ENCODE measurements at regions not wholly inside any gene's neighbourhood (a gene's known extent, or its start where the extent isn't known, plus 50 kb on each side); places are given as distances from the start of the nearest gene placed in this dataset.
A peak's percentile ranks its signal among the peaks of the same experiment; 100 is the strongest.

DNA sequence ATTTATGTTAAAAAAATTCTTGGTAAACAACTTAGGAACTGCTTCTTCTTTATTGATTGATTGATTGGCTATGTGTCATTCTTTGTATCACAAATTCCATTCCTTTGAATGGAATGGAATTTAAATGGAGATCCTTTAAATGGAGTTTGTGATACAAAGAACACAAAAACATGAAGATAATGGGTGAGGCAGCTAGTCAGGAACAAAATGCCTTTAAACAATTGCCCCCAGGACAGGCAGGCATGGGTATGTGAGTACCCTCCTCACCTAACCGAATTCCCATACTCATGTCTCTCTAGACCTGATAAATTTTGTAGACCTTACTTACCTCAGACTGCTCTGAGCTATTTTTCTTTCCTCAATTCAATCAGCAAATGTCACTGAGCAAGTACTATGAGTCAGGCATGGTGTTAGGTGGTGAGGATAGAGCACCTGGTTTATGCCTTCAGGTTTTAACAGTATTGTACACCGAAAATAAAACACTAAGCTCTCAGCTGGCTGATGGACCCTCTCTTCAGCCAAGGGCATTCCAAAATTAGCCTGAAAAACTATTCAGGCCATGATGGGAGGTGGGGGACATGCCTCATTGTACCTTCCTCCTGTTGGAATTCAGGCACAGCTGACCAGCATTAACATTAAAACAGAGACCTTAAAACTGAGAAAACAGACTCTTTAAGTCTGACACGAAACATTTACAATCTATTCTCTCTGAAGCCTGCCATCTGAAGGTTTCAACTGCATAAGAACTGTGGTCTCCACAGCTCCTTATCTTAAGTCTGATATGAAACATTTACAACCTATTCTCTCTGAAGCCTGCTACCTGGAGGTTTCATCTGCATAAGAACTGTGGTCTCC lies 58.9 kb downstream of the OLFML3 start:
- no peaks in the 10 kb centered on the region for H3K36me3 ChIP-seq
- peaks cover 47% of the 10 kb centered on the region for H3K4me1 ChIP-seq
- H2AFZ ChIP-seq (replicated peaks) = no peak overlapping the region
- Mint-ChIP-seq H3K9me3 (peaks cover 2% of the 10 kb centered on the region), H3K27me3 (ENCODE audit: insufficient read depth, low read depth) (peaks cover 2% of the 10 kb centered on the region), H3K27ac (no peak overlapping the region), H3K4me3 (no peak overlapping the region), H3K36me3 (peaks cover 2% of the 10 kb centered on the region), H3K4me1 (peaks cover 2% of the 10 kb centered on the region)
- H4K20me1 ChIP-seq (ENCODE audit: low read depth) = no peaks in the 10 kb centered on the region
- no peaks in the 10 kb centered on the region for H3K27me3 ChIP-seq
- H3K4me2 ChIP-seq = peak overlapping the region; percentile 49
- H3K4me3 ChIP-seq = no peak overlapping the region
- no peak for TF ChIP-seq EZH2phosphoT487 (IDR thresholded peaks at IDR 0.05)
- TF ChIP-seq, protein P1, sequence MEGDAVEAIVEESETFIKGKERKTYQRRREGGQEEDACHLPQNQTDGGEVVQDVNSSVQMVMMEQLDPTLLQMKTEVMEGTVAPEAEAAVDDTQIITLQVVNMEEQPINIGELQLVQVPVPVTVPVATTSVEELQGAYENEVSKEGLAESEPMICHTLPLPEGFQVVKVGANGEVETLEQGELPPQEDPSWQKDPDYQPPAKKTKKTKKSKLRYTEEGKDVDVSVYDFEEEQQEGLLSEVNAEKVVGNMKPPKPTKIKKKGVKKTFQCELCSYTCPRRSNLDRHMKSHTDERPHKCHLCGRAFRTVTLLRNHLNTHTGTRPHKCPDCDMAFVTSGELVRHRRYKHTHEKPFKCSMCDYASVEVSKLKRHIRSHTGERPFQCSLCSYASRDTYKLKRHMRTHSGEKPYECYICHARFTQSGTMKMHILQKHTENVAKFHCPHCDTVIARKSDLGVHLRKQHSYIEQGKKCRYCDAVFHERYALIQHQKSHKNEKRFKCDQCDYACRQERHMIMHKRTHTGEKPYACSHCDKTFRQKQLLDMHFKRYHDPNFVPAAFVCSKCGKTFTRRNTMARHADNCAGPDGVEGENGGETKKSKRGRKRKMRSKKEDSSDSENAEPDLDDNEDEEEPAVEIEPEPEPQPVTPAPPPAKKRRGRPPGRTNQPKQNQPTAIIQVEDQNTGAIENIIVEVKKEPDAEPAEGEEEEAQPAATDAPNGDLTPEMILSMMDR (IDR thresholded peaks at IDR 0.05) = no peak
- no peak for TF ChIP-seq EZH2 (IDR thresholded peaks at IDR 0.05)
- peak; percentile 40 for DNase-seq (ENCODE audit: low spot score)
- peaks cover 32% of the 10 kb centered on the region for H3F3A ChIP-seq (ENCODE audit: low read depth)
- no peaks in the 10 kb centered on the region for H3K9me3 ChIP-seq (ENCODE audit: low read depth)
- H3K79me2 ChIP-seq (ENCODE audit: low read depth) = no peaks in the 10 kb centered on the region
- no peak overlapping the region for H3K27ac ChIP-seq
- H3K9ac ChIP-seq = no peak overlapping the region
